ENCODE measurements at regions not wholly inside any gene's neighbourhood (a gene's known extent, or its start where the extent isn't known, plus 50 kb on each side); places are given as distances from the start of the nearest gene placed in this dataset.

DNA sequence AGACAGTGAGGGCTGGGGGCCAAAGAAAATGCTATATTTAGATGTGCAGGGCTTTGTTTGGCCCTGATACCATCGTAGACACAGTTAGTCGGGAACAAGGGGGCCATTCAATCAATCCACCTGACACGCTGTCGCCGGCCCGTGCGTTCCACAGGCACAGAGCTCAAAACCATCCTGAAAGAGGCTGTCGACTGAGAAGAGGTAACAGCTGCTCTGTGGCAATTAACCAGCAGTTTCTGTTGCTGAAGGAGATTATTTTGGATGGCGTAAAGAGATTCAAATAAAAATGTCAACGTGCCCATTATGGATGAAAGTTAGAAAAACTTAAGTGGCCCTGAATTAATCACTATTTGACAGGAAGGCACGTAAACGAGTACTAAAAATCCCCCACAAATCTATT lies 276.2 kb upstream of the IRX5 start:
- Histone ChIP-seq H3K9me3 (ENCODE audit: control insufficient read depth, insufficient read depth, low read depth, low read length) (no peaks in the 10 kb centered on the region), H3K4me1 (ENCODE audit: control insufficient read depth, insufficient read depth, low read length) (no peaks in the 10 kb centered on the region), H3K27ac (ENCODE audit: low read length) (no peak overlapping the region), H3K36me3 (ENCODE audit: control insufficient read depth, insufficient read depth, low read length) (no peaks in the 10 kb centered on the region), H3K4me3 (ENCODE audit: low read depth in 2 of 2, low read length in 2 of 2) (no peak overlapping the region), H3K27me3 (ENCODE audit: control insufficient read depth, insufficient read depth, low read length) (0 out of 2 replicates have a peak, but pooled peaks cover 2% of the 10 kb centered on the region)
- in situ Hi-C loops (cut with HindIII; ENCODE audit: low pct_unique_long_range_greater_than_20kb, low sequenced_read_pairs) = no loop called here
- BruUV-seq (replicated peaks) = no TSS peak
- ChIA-PET CTCF (no interaction called here), POLR2A (no interaction called here)
- no peak for TF ChIP-seq TCF7L2 (IDR thresholded peaks at IDR 0.05; ENCODE audit: low read depth, low read length)
- no peak for TF ChIP-seq POLR2AphosphoS5 (IDR thresholded peaks at IDR 0.05; ENCODE audit: low read depth, low read length)
- TF ChIP-seq REST (IDR thresholded peaks at IDR 0.05; ENCODE audit: insufficient read depth in 1 of 2, low read depth in 2 of 2, low read length in 1 of 2) = no peak
- TF ChIP-seq, protein P1, sequence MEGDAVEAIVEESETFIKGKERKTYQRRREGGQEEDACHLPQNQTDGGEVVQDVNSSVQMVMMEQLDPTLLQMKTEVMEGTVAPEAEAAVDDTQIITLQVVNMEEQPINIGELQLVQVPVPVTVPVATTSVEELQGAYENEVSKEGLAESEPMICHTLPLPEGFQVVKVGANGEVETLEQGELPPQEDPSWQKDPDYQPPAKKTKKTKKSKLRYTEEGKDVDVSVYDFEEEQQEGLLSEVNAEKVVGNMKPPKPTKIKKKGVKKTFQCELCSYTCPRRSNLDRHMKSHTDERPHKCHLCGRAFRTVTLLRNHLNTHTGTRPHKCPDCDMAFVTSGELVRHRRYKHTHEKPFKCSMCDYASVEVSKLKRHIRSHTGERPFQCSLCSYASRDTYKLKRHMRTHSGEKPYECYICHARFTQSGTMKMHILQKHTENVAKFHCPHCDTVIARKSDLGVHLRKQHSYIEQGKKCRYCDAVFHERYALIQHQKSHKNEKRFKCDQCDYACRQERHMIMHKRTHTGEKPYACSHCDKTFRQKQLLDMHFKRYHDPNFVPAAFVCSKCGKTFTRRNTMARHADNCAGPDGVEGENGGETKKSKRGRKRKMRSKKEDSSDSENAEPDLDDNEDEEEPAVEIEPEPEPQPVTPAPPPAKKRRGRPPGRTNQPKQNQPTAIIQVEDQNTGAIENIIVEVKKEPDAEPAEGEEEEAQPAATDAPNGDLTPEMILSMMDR (IDR thresholded peaks at IDR 0.05) = no peak
- TF ChIP-seq SIN3A (IDR thresholded peaks at IDR 0.05; ENCODE audit: borderline replicate concordance, insufficient read depth, low read depth, low read length) = no peak
- DNase-seq (ENCODE audit: low read depth, low spot score) (no peak), ATAC-seq (no peak)
- intact Hi-C loops (cut with micrococcal nuclease; ENCODE audit: unreplicated experiment) = no loop called here

DNA sequence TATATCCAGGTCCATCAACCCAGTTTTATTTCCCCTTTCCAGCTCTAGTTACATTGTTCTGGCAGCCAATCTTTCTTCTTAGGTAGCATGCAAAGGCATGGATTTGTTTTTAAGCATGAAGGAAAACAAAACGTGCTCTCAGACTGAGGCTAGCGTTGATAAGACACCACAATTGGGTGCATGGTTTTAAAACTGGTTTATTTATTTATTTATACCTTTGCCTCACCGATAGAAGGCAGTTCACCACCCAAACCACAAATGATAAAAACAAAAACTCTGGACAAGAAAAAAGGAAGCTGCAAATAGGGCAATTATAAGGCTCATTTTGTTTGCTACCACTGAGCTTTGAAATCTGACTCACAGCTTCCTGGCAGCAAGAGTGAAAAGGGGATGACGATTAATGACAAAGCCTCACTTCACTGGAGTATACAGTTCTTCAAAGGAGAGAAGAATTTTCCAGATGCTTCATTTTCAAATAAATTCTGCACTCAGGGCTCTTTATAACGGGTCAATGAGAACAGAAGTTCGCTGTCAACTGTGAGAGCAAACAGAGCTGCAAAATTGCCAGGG lies 278.4 kb upstream of the IRX5 start:
- no peak for ATAC-seq

More for the DNA sequence above, 278.4 kb upstream of the IRX5 start:
- intact Hi-C loops (cut with micrococcal nuclease; ENCODE audit: unreplicated experiment) (no loop called here), in situ Hi-C loops (cut with HindIII; ENCODE audit: low pct_unique_long_range_greater_than_20kb, low sequenced_read_pairs) (no loop called here)
- Histone ChIP-seq H3K27me3 (ENCODE audit: control insufficient read depth, insufficient read depth, low read length) (0 out of 2 replicates have a peak, but pooled peaks cover 2% of the 10 kb centered on the region), H3K27ac (ENCODE audit: low read length) (no peak overlapping the region), H3K9me3 (ENCODE audit: control insufficient read depth, insufficient read depth, low read depth, low read length) (no peaks in the 10 kb centered on the region), H3K4me3 (ENCODE audit: low read depth in 2 of 2, low read length in 2 of 2) (no peak overlapping the region), H3K36me3 (ENCODE audit: control insufficient read depth, insufficient read depth, low read length) (no peaks in the 10 kb centered on the region), H3K4me1 (ENCODE audit: control insufficient read depth, insufficient read depth, low read length) (no peaks in the 10 kb centered on the region)
- CTCF ChIA-PET = no interaction called here
- no peak for DNase-seq (ENCODE audit: low read depth, low spot score)
- TF ChIP-seq, protein P1 (IDR thresholded peaks at IDR 0.05) = no peak
- TF ChIP-seq REST (IDR thresholded peaks at IDR 0.05; ENCODE audit: insufficient read depth in 1 of 2, low read depth in 2 of 2, low read length in 1 of 2) (no peak), SIN3A (IDR thresholded peaks at IDR 0.05; ENCODE audit: borderline replicate concordance, insufficient read depth, low read depth, low read length) (no peak), TCF7L2 (IDR thresholded peaks at IDR 0.05; ENCODE audit: low read depth, low read length) (no peak), POLR2AphosphoS5 (IDR thresholded peaks at IDR 0.05; ENCODE audit: low read depth, low read length) (no peak)
- POLR2A ChIA-PET = no interaction called here
- BruUV-seq (replicated peaks) = no TSS peak
